Fibroblast of mammary gland (primary cell): ENCODE measurements at regions not wholly inside any gene's neighbourhood (a gene's known extent, or its start where the extent isn't known, plus 50 kb on each side); places are given as distances from the start of the nearest gene placed in this dataset.
A peak's percentile ranks its signal among the peaks of the same experiment; 100 is the strongest.

Experiments
- DNase-seq: peaks from one replicate; pipeline ENCODE4 v3.0.0-alpha.2; 2010; ENCODE audit warnings: low read depth
- H3K4me3 ChIP-seq: 2 replicates; pipeline ENCODE4 v1.5.1; 2011; ENCODE audit warnings: low read depth, mild to moderate bottlenecking, low read length, moderate library complexity; ENCODE audit not compliant: control insufficient read depth
- TF ChIP-seq, protein P1 (sequence below): conservative IDR thresholded peaks from 2 replicates; pipeline ENCODE4 v1.5.1; 2011; ENCODE audit warnings: low read depth, low read length, inconsistent platforms; ENCODE audit not compliant: control insufficient read depth, insufficient read depth

DNA sequence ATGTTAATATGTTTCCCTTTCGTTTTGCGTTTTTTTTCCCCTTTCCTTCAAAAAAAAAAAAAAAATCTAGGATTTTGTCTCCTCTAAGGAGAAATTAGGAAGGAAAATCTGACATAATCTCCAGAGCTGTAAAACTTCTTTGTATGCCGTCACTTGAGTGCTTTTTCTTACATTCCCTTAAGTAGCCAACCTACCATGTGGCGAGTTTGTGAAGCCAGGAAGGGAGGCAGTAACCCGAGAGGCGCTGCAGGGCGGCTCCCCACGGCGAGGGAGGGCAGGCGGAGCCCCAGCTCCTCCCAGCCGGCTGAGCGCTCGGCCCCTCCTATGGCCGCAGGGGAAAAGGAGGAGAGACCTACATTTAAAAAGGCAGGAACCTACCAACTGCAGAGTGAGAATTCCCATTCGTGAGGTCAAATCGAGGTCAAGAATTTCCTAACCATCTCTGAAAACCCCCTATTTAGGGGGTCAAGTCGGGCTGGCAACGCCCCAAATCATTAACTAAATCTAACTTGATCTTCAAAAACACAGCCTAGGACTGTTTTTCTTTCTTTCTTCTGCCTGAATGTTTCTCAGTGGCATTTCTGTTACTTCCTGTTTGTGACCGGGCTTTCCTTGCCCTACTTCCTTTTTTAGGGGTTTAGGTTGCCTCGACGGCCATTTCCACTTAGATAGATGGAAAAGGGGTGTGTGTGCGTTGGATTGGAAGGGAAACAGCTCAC, 345.1 kb upstream of the KLF3 start:
- H3K4me3 ChIP-seq: no peak overlapping the region
- DNase-seq: peak; percentile 97
- TF ChIP-seq, protein P1, sequence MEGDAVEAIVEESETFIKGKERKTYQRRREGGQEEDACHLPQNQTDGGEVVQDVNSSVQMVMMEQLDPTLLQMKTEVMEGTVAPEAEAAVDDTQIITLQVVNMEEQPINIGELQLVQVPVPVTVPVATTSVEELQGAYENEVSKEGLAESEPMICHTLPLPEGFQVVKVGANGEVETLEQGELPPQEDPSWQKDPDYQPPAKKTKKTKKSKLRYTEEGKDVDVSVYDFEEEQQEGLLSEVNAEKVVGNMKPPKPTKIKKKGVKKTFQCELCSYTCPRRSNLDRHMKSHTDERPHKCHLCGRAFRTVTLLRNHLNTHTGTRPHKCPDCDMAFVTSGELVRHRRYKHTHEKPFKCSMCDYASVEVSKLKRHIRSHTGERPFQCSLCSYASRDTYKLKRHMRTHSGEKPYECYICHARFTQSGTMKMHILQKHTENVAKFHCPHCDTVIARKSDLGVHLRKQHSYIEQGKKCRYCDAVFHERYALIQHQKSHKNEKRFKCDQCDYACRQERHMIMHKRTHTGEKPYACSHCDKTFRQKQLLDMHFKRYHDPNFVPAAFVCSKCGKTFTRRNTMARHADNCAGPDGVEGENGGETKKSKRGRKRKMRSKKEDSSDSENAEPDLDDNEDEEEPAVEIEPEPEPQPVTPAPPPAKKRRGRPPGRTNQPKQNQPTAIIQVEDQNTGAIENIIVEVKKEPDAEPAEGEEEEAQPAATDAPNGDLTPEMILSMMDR: no peak

DNA sequence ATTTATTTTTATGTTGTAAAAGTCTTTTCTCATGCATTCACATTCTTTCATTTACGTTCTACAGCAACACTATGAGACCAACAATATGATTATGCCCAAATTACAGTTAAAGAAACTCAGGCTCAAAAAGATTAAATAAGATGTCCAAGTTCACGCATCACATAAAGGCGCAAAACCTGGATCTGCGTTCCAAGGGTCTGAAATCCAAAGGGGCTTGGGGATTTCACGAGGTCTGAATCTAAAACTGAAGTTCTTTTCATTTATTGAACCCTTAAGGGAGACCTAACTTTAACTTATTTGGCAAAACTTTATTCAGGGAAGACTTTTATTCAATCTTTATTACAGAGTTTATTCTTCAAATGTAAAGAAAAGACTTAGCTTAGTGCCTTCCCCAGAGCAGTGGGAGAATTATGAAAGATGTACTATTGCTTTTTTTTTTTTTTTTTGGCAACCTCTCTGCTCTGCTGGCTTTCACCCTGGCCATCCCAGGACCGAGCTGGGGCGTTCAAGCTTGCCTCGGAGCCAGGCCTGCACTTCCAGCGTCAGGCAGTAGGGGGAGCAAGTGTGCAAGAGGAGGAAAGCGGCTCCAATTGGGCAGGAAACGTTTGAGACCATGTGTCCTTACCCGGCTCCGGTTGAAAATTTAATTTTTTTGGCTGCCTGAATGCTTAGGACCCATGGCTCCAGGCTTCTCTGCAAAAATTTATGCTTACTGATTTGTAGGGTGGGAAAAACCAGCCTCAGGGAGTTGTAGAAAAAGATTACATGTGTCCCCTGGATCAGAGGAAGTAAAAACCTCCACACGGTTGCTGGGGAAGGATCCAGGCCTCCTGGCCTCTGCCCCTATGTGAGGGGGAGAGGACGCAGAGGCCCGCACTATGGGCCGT, 344.3 kb upstream of the KLF3 start:
- H3K4me3 ChIP-seq: no peak overlapping the region
- peak; percentile 93 for DNase-seq
- TF ChIP-seq, protein P1: peak; percentile 99

DNA sequence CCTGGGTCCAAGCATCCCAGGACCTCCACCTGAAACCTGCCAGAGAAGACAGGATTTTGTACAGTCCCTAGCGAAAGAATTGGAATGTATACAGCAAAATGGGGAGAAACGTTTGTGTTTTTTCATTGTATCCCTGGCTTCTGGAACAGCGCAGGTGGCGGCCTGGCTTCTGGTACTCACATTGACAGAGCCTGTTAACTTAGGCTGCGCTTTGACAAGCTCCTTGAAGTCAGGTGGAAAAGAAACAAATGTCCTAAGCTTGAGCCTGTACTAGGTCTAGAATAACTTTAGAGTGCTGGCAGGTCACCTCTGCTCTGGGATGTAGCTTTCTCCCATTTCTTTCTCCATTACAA, 343.7 kb upstream of the KLF3 start:
- TF ChIP-seq, protein P1: no peak
- no peak for DNase-seq
- no peak overlapping the region for H3K4me3 ChIP-seq

DNA sequence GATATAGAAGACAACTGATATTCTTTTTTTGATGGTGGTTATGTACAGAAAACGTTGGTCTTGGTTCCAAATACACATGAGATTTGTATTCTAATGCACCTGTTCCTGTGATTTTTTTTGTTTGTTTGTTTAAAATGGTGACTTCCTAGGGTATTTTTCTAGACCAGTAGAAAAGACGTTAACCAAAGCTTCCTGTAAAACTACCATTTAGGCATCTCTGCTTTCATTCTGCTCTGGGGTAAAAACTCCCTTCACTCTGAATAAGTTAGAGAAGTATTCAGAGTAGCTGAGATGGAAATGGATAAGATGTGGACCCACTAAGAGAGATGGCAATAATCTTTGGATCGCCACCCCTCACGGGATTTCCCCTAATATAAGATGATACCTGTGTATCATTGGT, 343.2 kb upstream of the KLF3 start:
- TF ChIP-seq, protein P1: no peak
- no peak overlapping the region for H3K4me3 ChIP-seq
- no peak for DNase-seq

DNA sequence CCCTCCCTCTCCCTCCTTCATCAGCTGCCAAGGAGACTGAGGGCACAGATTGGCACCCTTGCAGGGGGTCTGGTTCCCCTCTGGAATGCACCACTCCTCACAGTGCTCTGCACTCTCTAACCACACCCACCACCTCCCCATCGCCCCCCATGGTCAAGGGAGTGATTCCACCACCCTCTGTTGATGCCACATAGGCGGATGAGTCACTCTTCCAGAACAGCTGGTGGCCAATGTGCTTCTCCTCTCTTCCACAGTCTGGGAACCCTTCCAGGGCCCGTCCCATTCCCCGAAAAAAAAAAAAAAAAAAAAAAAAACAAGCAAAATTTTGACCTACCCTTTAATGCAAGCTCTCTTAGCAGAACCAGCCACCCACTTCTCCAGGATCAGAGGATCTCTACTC, 341.3 kb upstream of the KLF3 start:
- TF ChIP-seq, protein P1: no peak
- DNase-seq: peak; percentile 92
- H3K4me3 ChIP-seq: no peak overlapping the region

DNA sequence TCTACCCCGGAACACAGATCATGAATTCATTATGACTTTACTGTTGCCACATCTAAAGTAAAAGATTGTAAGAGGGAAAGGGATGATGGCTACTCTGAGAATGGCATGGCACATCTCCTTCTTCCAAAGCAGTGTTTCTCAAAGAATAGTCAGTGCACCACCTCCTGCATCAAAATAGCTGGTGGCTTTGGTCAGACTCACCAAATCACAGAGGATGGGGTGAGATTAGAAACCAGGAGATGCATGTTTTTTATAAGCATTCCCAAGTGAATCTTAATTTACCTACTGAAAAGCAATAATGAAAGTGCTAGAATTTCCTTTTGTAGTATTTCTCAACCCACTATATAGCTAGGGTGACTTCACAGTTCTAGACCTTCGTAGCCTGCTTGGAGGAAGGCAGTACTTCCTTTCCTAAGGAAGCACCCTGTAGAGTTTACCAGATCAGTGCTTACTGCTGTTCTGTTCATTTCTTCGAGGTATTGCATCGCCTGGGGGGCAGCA, 340.8 kb upstream of the KLF3 start:
- TF ChIP-seq, protein P1: no peak
- peak; percentile 66 for DNase-seq
- H3K4me3 ChIP-seq: no peak overlapping the region
